ENCODE measurements at regions not wholly inside any gene's neighbourhood (a gene's known extent, or its start where the extent isn't known, plus 50 kb on each side); places are given as distances from the start of the nearest gene placed in this dataset.

- in situ Hi-C loops (cut with HindIII; ENCODE audit: low pct_unique_long_range_greater_than_20kb, low sequenced_read_pairs), result no loop called here
- no peak for DNase-seq (ENCODE audit: low read depth in 1 of 2, low spot score in 1 of 2)
- TF ChIP-seq JUND (IDR thresholded peaks at IDR 0.05; ENCODE audit: low read depth), result no peak
Measured at GRCh38 chr12:116628989-116629388, 69.8 kb downstream of the MAP1LC3B2 start.

- in situ Hi-C loops (cut with HindIII; ENCODE audit: low pct_unique_long_range_greater_than_20kb, low sequenced_read_pairs), result no loop called here
- no peak for DNase-seq (ENCODE audit: low read depth in 1 of 2, low spot score in 1 of 2)
Measured at GRCh38 chr12:116628450-116628793, 69.2 kb downstream of the MAP1LC3B2 start.

More at GRCh38 chr12:116628450-116628793, 69.2 kb downstream of the MAP1LC3B2 start:
- TF ChIP-seq JUND (IDR thresholded peaks at IDR 0.05; ENCODE audit: low read depth), result no peak

Data from T47D (cell line).